SK-N-SH (cell line): ENCODE measurements at regions not wholly inside any gene's neighbourhood (a gene's known extent, or its start where the extent isn't known, plus 50 kb on each side); places are given as distances from the start of the nearest gene placed in this dataset.

ENCODE experiments used
- FOXM1 ChIP-seq: IDR thresholded peaks from 2 replicates; pipeline ENCODE4 v1.4.0; 2012; ENCODE audit warnings: low read depth, mild to moderate bottlenecking
- RAD21 ChIP-seq: IDR thresholded peaks from 2 replicates; pipeline ENCODE4 v1.6.1; 2012; ENCODE audit warnings: mild to moderate bottlenecking, low read length
- TF ChIP-seq, protein P1 (sequence below): fragments of 200-600 bp; sonication (generic); IDR thresholded peaks from 2 replicates; pipeline ENCODE4 v1.6.1; 2017; ENCODE audit warnings: antibody characterized with exemption, mild to moderate bottlenecking, moderate library complexity

DNA sequence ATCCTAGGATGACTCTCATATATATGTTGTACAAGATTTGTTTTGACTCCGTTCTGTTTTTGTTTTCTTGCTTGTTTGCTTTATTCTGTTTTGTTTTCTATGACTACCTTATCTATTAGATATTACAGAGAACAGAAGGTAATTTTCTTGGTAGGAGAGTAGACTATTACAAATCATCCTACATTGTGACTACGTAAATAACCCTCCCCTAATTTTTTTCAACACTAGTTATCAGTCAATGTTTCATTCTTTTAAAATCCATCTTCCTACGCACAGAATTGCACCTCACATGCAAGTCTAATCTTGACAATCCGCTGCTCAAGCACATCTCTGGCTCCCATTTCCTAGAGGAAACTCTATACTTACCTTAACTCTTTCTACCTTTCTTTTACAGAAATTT is 792.3 kb upstream of the PIK3C3 start:
- TF ChIP-seq RAD21 (no peak), FOXM1 (no peak)
- TF ChIP-seq, protein P1, sequence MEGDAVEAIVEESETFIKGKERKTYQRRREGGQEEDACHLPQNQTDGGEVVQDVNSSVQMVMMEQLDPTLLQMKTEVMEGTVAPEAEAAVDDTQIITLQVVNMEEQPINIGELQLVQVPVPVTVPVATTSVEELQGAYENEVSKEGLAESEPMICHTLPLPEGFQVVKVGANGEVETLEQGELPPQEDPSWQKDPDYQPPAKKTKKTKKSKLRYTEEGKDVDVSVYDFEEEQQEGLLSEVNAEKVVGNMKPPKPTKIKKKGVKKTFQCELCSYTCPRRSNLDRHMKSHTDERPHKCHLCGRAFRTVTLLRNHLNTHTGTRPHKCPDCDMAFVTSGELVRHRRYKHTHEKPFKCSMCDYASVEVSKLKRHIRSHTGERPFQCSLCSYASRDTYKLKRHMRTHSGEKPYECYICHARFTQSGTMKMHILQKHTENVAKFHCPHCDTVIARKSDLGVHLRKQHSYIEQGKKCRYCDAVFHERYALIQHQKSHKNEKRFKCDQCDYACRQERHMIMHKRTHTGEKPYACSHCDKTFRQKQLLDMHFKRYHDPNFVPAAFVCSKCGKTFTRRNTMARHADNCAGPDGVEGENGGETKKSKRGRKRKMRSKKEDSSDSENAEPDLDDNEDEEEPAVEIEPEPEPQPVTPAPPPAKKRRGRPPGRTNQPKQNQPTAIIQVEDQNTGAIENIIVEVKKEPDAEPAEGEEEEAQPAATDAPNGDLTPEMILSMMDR, result no peak
